Colon (tissue), 2 donors: ENCODE measurements at regions not wholly inside any gene's neighbourhood (a gene's known extent, or its start where the extent isn't known, plus 50 kb on each side); places are given as distances from the start of the nearest gene placed in this dataset.
"Not testable (repeated sequence)": the region's sequence is repeated elsewhere in the genome, so short reads cannot be mapped to it uniquely, and the experiment has no call there.

Experiments used
- FAIRE-seq: peaks from 2 replicates; lab custom pipeline; 2012; peaks lifted over from hg19 to GRCh38; lab: Jason Lieb, UNC
- donor health status: control.
- donor health status: control.

GRCh38 chrX:80508083-80508482 is 87.8 kb downstream of the TENT5D start:
- FAIRE-seq, result not testable (repeated sequence)

GRCh38 chrX:80511969-80512760 is 91.9 kb downstream of the TENT5D start:
- FAIRE-seq, result no peak

DNA sequence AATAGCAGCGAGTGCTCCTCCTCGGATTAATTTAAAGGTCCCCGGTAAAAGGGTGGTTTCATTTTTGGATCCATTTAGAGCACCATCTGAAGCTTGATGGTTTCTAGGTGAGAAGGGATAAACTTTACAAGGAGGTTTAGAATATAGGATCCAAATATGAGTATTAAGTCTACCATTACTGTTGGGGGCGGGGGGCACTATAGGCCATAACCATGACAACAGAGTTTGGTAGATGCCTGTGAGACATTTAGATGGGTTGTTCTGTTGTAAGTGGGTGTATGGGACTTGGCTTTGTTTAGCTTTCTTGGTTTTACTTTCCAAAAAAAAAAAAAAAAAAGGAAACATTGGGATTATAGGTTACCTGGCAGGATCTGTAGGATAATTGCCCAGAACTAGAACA is 92.7 kb downstream of the TENT5D start:
- FAIRE-seq, result no peak

- FAIRE-seq, result no peak
Measured at GRCh38 chrX:80513625-80514024, 93.4 kb downstream of the TENT5D start.

DNA sequence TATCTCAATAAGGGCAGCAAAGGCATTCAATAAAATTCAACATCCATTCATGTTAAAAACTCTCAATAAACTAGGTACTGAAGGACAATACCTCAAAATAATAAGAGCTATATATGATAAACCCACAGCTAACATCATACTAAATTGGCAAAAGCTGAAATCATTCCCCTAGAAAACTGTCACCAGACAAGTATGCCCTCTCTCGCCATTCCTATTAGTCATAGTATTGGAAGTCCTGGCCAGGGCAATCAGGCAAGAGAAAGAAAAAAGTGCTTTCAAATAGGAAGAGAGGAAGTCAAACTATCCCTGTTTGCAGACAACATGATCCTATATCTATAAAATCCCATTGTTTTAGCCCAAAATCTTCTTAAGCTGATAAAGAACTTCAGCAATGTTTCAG is 116.8 kb downstream of the TENT5D start:
- no peak for FAIRE-seq

DNA sequence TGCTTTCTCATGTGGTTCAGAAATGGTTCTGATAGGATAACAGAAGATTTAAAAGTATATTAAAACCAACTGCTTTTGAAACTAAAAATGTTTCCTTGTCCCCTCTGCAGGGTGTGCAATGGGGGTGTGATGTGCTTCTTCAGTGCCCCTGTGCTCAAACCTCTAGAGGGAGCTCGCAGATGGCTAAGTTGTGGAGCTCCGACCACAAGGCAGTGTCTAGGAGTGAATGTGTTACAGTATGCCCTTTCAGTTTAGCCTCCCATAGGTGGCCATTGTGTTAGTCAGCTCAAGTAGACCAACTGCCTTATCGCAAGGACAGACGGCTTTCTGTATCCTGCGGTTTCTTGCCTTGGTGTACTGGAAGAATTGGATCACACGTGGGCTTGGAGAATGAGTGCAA is 130.5 kb downstream of the TENT5D start:
- FAIRE-seq, result no peak

DNA sequence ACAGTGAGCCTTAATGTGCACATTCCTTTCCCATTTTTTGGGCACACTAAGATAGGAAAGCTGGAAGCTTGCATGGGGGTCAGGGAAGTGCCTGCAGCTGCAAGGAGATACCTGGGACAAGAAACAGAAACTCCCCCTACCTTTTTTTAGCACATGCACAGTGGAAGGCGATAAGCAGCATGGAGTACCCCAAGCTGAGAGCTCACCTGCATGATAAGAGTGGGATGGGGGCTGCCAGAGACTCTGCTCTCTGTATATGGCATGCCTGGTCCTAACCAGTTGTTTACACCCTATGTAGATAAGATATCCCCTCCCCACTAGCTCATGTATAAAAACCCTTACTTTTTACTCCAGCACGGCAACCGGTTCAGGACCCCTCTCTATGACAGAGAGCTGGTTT is 135.9 kb downstream of the TENT5D start:
- no peak for FAIRE-seq

DNA sequence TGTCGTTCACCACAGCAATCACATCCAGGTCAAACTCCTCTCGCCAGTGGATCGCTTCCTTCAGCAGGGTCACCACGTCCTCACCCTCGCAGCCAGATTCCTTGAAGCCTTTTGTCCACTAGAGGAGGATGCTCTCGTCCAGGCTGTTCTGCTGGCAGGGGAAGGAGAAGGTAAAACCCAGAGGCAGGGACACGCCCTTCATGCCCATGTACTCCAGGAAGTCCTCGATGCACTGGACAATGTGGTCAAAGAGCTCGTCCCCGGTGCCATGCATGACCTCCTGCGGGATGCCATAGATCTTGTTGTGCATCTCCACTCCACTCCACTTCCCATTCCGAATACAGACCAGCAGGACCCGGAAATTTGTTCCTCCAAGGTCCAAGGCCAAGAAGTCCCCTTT is 152.4 kb downstream of the TENT5D start:
- no peak for FAIRE-seq

- no peak for FAIRE-seq
Measured at GRCh38 chrX:80573275-80573674, 153.0 kb downstream of the TENT5D start.

DNA sequence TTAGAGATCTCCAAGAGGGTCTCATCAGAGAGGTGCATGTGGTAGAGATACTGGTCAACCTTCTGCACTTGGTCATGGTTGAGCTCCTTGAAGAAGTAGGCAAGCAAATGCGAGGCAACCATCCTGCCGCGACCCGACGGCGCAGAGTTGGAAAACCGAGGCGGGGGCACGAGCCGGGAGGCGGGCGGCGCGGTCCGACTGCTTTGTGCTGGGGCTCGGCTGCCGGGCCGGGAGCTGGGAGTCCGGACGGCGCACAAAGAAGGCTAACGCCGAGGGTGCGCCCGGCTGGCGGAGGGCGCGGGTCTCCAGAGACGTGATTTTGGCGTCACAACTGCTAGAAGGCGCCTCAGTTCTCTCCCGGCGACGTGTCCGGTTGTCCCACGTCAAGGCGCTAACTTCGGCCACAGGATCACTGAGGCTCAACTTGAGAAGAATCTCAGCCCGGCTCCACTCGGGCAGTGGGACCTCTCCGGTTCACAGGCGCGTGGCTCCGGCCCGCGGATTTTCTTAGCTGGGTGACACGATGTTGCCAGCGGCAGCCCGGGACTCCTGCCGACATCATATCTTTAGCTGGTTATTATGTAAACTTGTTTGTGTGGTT is 154.3 kb downstream of the TENT5D start:
- not testable (repeated sequence) for FAIRE-seq

DNA sequence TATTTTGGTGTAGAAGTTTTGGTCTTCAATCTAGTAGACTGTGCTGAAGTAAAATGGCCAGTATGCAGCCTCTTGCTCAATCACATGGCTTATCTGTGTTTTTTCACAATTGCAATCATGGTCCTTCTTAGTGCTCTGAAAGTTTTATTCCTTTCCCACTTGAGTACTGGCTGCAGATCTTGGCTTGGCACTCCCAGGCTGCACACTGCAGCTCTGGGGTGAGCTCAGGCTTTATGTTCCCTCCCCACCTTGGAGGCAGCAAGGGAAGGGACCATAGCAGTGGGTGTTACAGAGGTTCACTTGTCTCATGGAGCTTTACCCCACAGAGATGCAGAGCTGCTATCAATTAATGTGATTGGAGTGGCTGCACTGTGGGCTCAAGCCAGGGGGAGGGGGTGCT is 156.0 kb downstream of the TENT5D start:
- FAIRE-seq, result no peak

- FAIRE-seq, result no peak
Measured at GRCh38 chrX:80576806-80577533, 156.7 kb downstream of the TENT5D start.

GRCh38 chrX:80578517-80579105 is 158.4 kb downstream of the TENT5D start:
- FAIRE-seq, result peak; percentile 69

DNA sequence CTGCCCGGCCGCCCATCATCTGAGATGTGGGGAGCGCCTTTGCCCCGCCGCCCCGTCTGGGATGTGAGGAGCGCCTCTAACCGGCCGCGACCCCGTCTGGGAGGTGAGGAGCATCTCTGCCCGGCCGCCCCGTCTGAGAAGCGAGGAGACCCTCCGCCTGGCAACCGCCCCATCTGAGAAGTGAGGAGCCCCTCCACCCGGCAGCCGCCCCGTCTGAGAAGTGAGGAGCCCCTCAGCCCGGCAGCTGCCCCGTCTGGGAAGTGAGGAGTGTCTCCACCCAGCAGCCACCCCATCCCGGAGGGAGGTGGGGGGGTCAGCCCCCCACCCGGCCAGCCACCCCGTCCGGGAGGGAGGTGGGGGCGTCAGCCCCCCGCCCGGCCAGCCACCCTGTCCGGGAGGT is 170.7 kb downstream of the TENT5D start:
- FAIRE-seq, result not testable (repeated sequence)

GRCh38 chrX:80602036-80602860 is 182.0 kb downstream of the TENT5D start:
- no peak for FAIRE-seq
